Heart right ventricle (tissue), 16 donors: ENCODE measurements at regions not wholly inside any gene's neighbourhood (a gene's known extent, or its start where the extent isn't known, plus 50 kb on each side); places are given as distances from the start of the nearest gene placed in this dataset.

Experiments
- ATAC-seq, 8 donors: fragments of 200-7000 bp; cut with Tn5 transposase; one replicate each; pipeline ENCODE4 v1.9.1; 2020; ENCODE audit warnings: mild to moderate bottlenecking in 8 of 8, moderate library complexity in 8 of 8, moderate number of reproducible peaks in 1 of 8
- DNase-seq, 2 donors: peaks; one replicate each; pipeline ENCODE4 v3.0.0-alpha.2; 2020
- H3K27ac ChIP-seq, 10 donors: fragments of 200-600 bp; sonication (generic) in 2 of 10; one replicate each; pipeline versions ENCODE4 v1.5.0 to v1.8.0; 2020 to 2022; ENCODE audit warnings: mild to moderate bottlenecking in 3 of 10
- H3K27me3 ChIP-seq, 7 donors: fragments of 200-600 bp; one replicate each; pipeline ENCODE4 v1.8.0; 2021 to 2022; ENCODE audit warnings: mild to moderate bottlenecking in 2 of 7
- H3K36me3 ChIP-seq, 9 donors: fragments of 200-600 bp; sonication (generic) in 1 of 9; one replicate each; pipeline versions ENCODE4 v1.5.0 to v1.8.0; 2020 to 2022; ENCODE audit warnings: mild to moderate bottlenecking in 2 of 9
- H3K4me1 ChIP-seq, 9 donors: fragments of 200-600 bp; sonication (generic) in 1 of 9; one replicate each; pipeline versions ENCODE4 v1.5.0 to v1.8.0; 2020 to 2022; ENCODE audit warnings: mild to moderate bottlenecking in 4 of 9
- H3K4me3 ChIP-seq, 10 donors: fragments of 200-600 bp; sonication (generic) in 2 of 10; one replicate each; pipeline versions ENCODE4 v1.5.0 to v1.8.0; 2020 to 2022; ENCODE audit warnings: mild to moderate bottlenecking in 7 of 10, moderate library complexity in 2 of 10
- H3K9me3 ChIP-seq, 11 donors: fragments of 200-600 bp in 10 of 11; sonication (generic) in 2 of 11; one replicate each; pipeline versions ENCODE4 v1.5.0 to v1.8.0; 2013 to 2022; ENCODE audit warnings: mild to moderate bottlenecking in 2 of 11, control low read depth in 1 of 11, moderate library complexity in 1 of 11
- WGBS, 2 donors: extraction: QIAGEN DNeasy Blood & Tissue Kit; methylation state at CpG; one replicate each; pipeline ENCODE4 v1.1.7; 2013; ENCODE audit warnings: inconsistent platforms in 1 of 2; 5-methylcytosine and 5-hydroxymethylcytosine counted together
- intact Hi-C, 10 donors: fragments of 100-400 bp; cut with DNase I; formaldehyde crosslinking; loops; one replicate each; pipeline versions ENCODE4 v1.11.1 to v1.14.2; 2022
- TF ChIP-seq, protein P1 (sequence below), 9 donors: fragments of 200-600 bp; sonication (generic) in 2 of 9; IDR thresholded peaks; one replicate each; pipeline versions ENCODE4 v1.5.0 to v1.8.0; 2021 to 2022; ENCODE audit warnings: antibody characterized with exemption in 9 of 9, mild to moderate bottlenecking in 5 of 9, moderate library complexity in 1 of 9
- donor health status: Arrhythmogenic right ventricular cardiomyopathy.
- donor health status: ischemic (EF 13 %, LVEDD 7.1; RV severe dilation, severe dysfunction).
- donor health status: healthy with polysubstance abuse.
- donor health status: DM: no; HTN: yes; CAD: no.
- donor health status: DM: no; HTN: no; CAD: no.
- donor health status: ischemic (EF 25% LVEDD 6.9; RV normal size, moderate dysfunction).
- donor health status: ischemic (EF 25% LVEDD 5.7; RV mildly dilated, moderate dysfunction).
- donor health status: healthy.
- donor health status: DM: yes; HTN: yes; CAD: no.
- donor health status: Ischemic cardiomyopathy.
- donor health status: ischemic (EF 35%, LVEDD 5.7; RV mildly dilated, moderate dysfunction).
- donor health status: nonischemic (EF 11% LVEDD 7.7; RV severe dilation, severe dysfunction).
- donor health status: DM: yes; HTN: yes; CAD: no.
- donor health status: PGD.
- donor health status: ischemic (EF 29% LVEDD 5.4; RV normal size, mild dysfunction).
- donor health status: nonischemic (EF 23%, LVEDD 6.1; RV moderate dilation, normal function).

DNA sequence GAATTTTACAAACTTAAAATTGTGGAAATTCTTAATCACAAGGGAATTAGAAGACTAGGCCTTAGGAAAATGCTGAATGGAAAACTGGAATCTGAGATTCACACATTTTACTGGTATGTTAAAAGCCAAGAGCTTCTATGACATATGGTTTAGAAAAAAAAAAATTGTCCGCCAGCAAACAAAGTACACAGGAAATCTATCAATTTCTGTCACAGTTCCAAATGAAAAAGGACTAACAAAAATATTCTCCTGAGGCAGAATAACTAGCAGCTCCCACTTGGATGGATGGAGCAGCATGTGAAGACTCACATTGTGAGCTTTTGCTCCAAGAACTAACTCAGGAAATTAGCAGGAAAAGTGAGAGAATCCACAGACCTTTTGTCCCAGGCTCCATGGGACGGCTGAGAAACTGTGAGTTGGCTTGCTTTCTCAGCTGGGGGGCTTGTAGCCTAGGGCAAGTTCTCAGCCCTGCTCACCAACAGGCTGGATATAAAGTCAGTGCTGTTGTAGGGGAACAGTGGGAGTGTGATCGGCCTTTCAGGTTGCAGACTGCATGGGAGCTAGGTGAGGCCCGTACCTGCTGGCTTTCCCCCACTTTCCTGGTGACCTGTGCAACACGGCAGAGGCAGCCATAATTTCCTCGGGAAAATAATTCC, 731.1 kb upstream of the SGO1 start:
- no peak for ATAC-seq
- peaks cover 0 to 45% (median 6%) of the 10 kb centered on the region in 11 donors for H3K9me3 ChIP-seq
- TF ChIP-seq, protein P1, sequence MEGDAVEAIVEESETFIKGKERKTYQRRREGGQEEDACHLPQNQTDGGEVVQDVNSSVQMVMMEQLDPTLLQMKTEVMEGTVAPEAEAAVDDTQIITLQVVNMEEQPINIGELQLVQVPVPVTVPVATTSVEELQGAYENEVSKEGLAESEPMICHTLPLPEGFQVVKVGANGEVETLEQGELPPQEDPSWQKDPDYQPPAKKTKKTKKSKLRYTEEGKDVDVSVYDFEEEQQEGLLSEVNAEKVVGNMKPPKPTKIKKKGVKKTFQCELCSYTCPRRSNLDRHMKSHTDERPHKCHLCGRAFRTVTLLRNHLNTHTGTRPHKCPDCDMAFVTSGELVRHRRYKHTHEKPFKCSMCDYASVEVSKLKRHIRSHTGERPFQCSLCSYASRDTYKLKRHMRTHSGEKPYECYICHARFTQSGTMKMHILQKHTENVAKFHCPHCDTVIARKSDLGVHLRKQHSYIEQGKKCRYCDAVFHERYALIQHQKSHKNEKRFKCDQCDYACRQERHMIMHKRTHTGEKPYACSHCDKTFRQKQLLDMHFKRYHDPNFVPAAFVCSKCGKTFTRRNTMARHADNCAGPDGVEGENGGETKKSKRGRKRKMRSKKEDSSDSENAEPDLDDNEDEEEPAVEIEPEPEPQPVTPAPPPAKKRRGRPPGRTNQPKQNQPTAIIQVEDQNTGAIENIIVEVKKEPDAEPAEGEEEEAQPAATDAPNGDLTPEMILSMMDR (IDR thresholded peaks at IDR 0.05), result no peak
- no peaks in the 10 kb centered on the region for H3K27me3 ChIP-seq
- DNase-seq, result no peak
- intact Hi-C loops, result no loop called here
- no peaks in the 10 kb centered on the region for H3K4me1 ChIP-seq
- H3K4me3 ChIP-seq, result no peak overlapping the region
- 58 to 64% methylated on average over 6 of the region's 6 CpGs for WGBS, 2 donors
- H3K27ac ChIP-seq, result no peak overlapping the region
- no peaks in the 10 kb centered on the region for H3K36me3 ChIP-seq

DNA sequence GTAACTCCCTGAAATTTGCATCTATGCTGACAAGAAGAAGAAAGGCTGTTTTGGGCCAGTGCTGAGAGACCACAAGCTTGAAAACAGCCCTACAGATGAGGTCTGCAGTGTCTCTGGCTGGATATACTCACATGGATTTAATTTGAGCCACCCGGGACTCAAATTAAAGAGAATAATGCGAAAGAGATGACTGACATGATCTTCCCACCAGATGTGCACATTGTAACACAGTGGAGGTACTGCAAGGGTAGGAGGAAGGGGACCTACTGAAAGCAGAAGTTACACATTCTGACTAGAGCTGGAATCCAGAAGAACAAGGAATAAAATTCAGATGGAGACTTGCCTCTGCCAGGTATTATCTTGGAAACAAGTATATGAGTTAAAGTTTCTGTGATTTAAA, 728.3 kb upstream of the SGO1 start:
- intact Hi-C loops, result no loop called here
- Histone ChIP-seq H3K9me3 (peaks cover 0 to 34% (median 5%) of the 10 kb centered on the region in 11 donors), H3K27me3 (no peaks in the 10 kb centered on the region), H3K4me3 (no peak overlapping the region), H3K36me3 (no peaks in the 10 kb centered on the region), H3K4me1 (no peaks in the 10 kb centered on the region), H3K27ac (no peak overlapping the region)
- DNase-seq, result no peak
- no peak for ATAC-seq
- WGBS, 2 donors, result 67 to 71% methylated on average over 2 of the region's 2 CpGs
- TF ChIP-seq, protein P1 (IDR thresholded peaks at IDR 0.05), result no peak

DNA sequence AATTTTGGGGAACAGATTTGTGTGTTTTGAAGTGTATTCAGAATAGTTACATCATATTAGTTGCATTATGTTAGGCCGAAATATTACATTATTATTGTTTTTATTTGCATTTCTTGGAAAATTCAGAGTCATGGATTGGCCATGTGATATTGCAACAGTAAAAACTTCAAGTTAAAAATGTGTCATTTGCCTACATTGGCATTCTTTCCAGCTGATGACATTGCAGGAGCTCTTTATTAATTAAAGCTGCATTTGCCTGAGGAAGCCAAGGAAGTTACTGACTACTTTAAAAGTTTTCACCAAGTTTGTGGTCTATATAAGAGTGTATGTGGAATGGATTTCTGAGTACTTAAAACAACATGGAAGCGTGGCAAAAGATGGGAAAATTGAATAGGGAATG, 726.4 kb upstream of the SGO1 start:
- H3K27ac ChIP-seq, result no peak overlapping the region
- no peak overlapping the region for H3K4me3 ChIP-seq
- H3K9me3 ChIP-seq, result peaks cover 0 to 23% (median 0%) of the 10 kb centered on the region in 11 donors
- H3K27me3 ChIP-seq, result no peaks in the 10 kb centered on the region
- DNase-seq (no peak), ATAC-seq (no peak)
- intact Hi-C loops, result no loop called here
- H3K36me3 ChIP-seq, result no peaks in the 10 kb centered on the region
- H3K4me1 ChIP-seq, result no peaks in the 10 kb centered on the region
- TF ChIP-seq, protein P1 (IDR thresholded peaks at IDR 0.05), result no peak
- 80 to 84% methylated on average over 2 of the region's 2 CpGs for WGBS, 2 donors

DNA sequence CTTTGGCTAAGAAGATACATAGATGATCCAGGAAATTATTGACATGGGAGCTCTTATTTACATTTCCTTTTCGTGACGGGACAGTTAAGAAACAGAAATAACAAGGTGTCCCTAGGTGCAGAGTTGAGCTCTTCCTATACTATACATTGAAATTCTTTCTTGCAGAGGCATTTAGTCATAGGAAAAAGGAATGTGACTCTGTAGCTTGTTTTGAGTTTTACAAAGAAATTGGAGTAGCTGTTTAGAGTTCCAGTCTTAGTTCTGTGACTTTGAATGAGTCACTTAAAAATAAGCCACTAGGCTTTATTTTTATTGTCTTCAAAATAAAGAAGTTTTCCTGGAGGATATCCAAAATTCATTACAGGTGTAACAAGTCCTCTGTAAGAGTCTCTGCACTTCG, 723.5 kb upstream of the SGO1 start:
- no peak overlapping the region for H3K27ac ChIP-seq
- intact Hi-C loops, result no loop called here
- DNase-seq (no peak), ATAC-seq (no peak)
- TF ChIP-seq, protein P1 (IDR thresholded peaks at IDR 0.05), result no peak
- peaks cover 0 to 14% (median 0%) of the 10 kb centered on the region in 11 donors for H3K9me3 ChIP-seq
- peaks cover 0 to 2% (median 0%) of the 10 kb centered on the region in 7 donors for H3K27me3 ChIP-seq
- no peaks in the 10 kb centered on the region for H3K4me1 ChIP-seq
- no peak overlapping the region for H3K4me3 ChIP-seq
- 76 to 81% methylated on average over 3 of the region's 3 CpGs for WGBS, 2 donors
- no peaks in the 10 kb centered on the region for H3K36me3 ChIP-seq
